Right atrium auricular region (tissue), 2 donors: ENCODE measurements at regions not wholly inside any gene's neighbourhood (a gene's known extent, or its start where the extent isn't known, plus 50 kb on each side); places are given as distances from the start of the nearest gene placed in this dataset.

Experiments used
- DNase-seq: peaks from one replicate; pipeline ENCODE4 v3.0.0-alpha.2; 2019; ENCODE audit warnings: low spot score
- H3K27ac ChIP-seq, 2 donors: fragments of 200-600 bp; sonication (generic); 1 replicate in 1 of 2; 2 replicates in 1 of 2; pipeline ENCODE4 v1.5.1; 2016 to 2019
- H3K27me3 ChIP-seq, 2 donors: fragments of 200-600 bp; sonication (generic); one replicate each; pipeline versions ENCODE4 v1.5.1 to v1.6.0; 2017 to 2019
- H3K36me3 ChIP-seq: fragments of 200-600 bp; sonication (generic); one replicate; pipeline ENCODE4 v1.5.1; 2016
- H3K4me1 ChIP-seq, 2 donors: fragments of 200-600 bp; sonication (generic); one replicate each; pipeline versions ENCODE4 v1.5.1 to v1.6.0; 2017 to 2019
- H3K4me3 ChIP-seq, 2 donors: fragments of 200-600 bp; sonication (generic); 1 replicate in 1 of 2; 2 replicates in 1 of 2; pipeline ENCODE4 v1.5.1; 2017 to 2019; ENCODE audit warnings: mild to moderate bottlenecking in 1 of 2, moderate library complexity in 1 of 2
- H3K9me3 ChIP-seq, 2 donors: fragments of 200-600 bp; sonication (generic); one replicate each; pipeline ENCODE4 v1.5.1; 2019
- CTCF ChIP-seq, 2 donors: fragments of 200-600 bp; sonication (generic); IDR thresholded peaks; one replicate each; pipeline ENCODE4 v1.5.1; 2019; ENCODE audit warnings: antibody characterized with exemption in 2 of 2

DNA sequence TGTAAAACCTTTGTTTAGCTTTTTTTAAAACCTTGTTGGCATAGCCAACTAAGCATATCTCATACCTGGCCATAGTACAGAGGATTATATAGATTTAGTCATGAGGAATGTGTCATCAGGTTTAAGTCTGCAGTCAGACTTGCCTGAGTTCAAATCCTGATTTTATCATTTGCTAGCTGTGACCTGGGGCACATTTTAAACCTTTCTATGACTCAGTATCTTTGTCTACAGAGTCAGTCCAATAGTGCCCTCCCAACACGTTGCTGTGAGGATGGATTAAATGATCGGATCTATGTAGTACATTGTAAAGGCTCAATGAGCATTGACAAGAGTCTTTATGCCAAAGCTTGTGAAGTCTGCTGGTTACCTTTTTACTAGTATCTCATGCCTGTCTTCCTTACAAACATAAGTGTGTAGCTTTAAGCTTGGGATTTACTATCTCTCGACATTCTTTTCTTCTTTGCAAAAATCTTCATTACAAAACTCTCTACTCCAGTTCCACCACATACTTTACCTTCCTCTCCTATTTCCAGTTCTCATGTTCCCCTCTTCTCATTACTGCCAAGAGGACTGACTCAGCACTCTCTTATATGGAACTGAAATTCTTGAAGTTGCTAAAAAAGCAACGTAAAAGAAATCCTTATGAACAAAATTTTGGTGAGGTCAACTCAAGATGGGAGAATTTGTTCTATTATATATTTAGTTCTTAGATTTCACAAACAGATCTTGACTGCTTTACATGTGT lies 68.1 kb upstream of the RBMS1 start:
- DNase-seq = no peak
- Histone ChIP-seq H3K36me3 (no peaks in the 10 kb centered on the region), H3K27me3 (no peaks in the 10 kb centered on the region), H3K9me3 (no peaks in the 10 kb centered on the region), H3K4me3 (no peak overlapping the region), H3K27ac (no peak overlapping the region), H3K4me1 (no peaks in the 10 kb centered on the region)
- TF ChIP-seq CTCF (IDR thresholded peaks at IDR 0.05) = no peak

DNA sequence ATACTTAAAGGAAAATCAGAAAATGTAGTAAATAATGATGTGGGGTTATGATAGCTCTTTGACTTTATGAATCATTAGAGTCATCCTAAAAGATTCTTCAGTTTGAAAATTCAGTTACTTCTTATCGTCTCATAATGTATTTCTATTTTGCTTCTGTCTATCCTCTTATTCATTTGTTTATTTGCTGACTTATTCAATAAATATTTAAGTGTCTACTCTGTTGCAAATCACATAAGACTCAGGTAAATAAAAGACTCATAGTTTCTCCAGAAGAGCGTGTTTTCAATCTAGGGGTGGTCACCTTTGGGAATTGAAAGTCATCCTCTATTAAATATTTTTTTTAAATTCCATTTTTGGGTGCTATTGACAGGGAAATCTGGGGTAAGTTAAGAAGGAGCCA lies 69.1 kb upstream of the RBMS1 start:
- Histone ChIP-seq H3K9me3 (no peaks in the 10 kb centered on the region), H3K4me1 (no peaks in the 10 kb centered on the region), H3K27me3 (no peaks in the 10 kb centered on the region), H3K36me3 (no peaks in the 10 kb centered on the region), H3K4me3 (no peak overlapping the region), H3K27ac (no peak overlapping the region)
- no peak for DNase-seq
- no peak for TF ChIP-seq CTCF (IDR thresholded peaks at IDR 0.05)

DNA sequence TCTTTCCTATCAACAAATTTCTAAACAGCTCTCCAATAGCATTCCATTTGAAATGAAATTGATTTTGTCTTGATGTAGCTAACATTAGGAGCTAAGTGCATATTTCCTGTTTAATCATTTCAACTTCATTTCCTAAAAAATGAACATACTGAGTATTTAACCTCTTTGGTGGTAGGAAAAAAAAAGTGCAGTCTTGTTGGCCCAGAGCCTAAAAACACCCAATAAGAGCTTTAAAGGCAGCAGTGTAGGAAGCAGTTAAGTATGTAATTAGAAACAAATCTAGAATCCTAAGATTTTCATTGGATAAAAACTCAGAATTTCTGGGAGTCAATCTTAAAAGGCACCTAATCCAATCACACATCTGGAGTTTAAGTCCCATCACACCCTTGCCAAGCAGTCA lies 71.0 kb upstream of the RBMS1 start:
- Histone ChIP-seq H3K4me1 (no peaks in the 10 kb centered on the region), H3K27me3 (no peaks in the 10 kb centered on the region), H3K9me3 (no peaks in the 10 kb centered on the region), H3K36me3 (no peaks in the 10 kb centered on the region), H3K4me3 (no peak overlapping the region), H3K27ac (no peak overlapping the region)
- no peak for DNase-seq
- TF ChIP-seq CTCF (IDR thresholded peaks at IDR 0.05) = no peak

DNA sequence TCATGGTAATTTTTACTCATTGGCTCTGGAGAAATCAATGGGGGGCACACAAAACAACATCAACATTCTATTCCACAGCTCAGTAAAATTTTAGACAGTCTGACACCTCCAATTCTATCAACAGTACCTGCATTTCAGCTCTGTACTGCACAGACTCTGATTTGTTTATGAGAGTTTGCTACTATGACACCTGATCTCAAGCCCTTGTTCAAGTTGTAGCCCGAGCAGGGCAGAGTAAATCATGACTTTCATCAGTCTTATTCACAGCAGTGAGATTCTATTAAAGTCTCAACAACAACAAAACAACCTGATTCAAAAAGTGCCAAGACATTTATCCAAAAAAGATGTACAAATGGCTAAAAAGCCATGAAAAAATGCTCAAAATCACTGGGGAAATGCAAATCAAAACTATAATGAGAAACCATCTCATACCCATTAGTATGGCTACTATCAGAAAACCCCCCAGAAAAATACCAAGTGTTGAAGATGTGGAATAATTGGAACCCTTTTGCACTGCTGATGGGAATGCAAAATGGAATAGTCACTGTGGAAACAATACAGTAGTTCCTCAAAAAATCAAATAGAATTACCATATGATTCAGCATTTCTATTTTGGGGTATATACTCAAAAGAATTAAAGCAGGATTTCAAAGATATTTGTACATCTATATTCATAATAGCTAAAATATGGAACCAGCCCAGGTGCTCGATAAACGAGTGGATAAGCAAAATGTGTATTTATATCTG lies 71.7 kb upstream of the RBMS1 start:
- TF ChIP-seq CTCF (IDR thresholded peaks at IDR 0.05) = no peak
- no peaks in the 10 kb centered on the region for H3K9me3 ChIP-seq
- no peaks in the 10 kb centered on the region for H3K36me3 ChIP-seq
- no peak overlapping the region for H3K4me3 ChIP-seq
- no peak for DNase-seq
- H3K27ac ChIP-seq = no peak overlapping the region
- H3K27me3 ChIP-seq = no peaks in the 10 kb centered on the region
- H3K4me1 ChIP-seq = no peaks in the 10 kb centered on the region

DNA sequence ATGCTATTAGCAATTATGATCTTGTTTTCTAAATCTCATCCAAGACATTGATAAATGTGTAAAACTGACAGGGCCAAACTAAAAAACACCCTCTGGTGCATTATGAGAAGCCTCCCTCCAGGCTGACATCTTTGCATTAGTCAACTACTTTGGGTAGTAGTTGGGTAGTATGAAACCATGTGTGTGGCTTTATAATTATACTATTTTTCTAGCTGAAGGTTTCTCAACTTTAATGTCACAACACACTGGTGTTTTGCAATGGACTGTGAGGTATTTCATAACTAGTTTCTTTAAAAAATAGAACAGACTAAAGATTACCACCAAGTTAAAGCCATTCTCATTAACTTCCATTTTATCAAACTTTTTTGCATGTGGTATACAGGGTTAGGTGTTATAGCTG lies 73.1 kb upstream of the RBMS1 start:
- Histone ChIP-seq H3K4me1 (no peaks in the 10 kb centered on the region), H3K4me3 (no peak overlapping the region), H3K27ac (no peak overlapping the region), H3K27me3 (no peaks in the 10 kb centered on the region), H3K9me3 (no peaks in the 10 kb centered on the region), H3K36me3 (no peaks in the 10 kb centered on the region)
- TF ChIP-seq CTCF (IDR thresholded peaks at IDR 0.05) = no peak
- DNase-seq = no peak
